BJ (cell line): ENCODE measurements at regions not wholly inside any gene's neighbourhood (a gene's known extent, or its start where the extent isn't known, plus 50 kb on each side); places are given as distances from the start of the nearest gene placed in this dataset.

Source experiments
- CTCF ChIA-PET: fragments of 350-600 bp; formaldehyde crosslinking; extraction: SDS; loops from one replicate; lab custom pipeline; 2021; ENCODE audit warnings: antibody characterized with exemption, inconsistent platforms; lab: Yijun Ruan, JAX
- POLR2A ChIA-PET: fragments of 300-600 bp; sonication (Branson Sonifier 250); formaldehyde crosslinking; extraction: SDS; loops from one replicate; lab custom pipeline; 2021; ENCODE audit warnings: antibody characterized with exemption; lab: Charles Lee
- DNase-seq: peaks from one replicate; pipeline ENCODE4 v3.0.0-alpha.2; 2011; ENCODE audit warnings: low read depth
- H3K27me3 ChIP-seq: 2 replicates; pipeline ENCODE4 v1.6.0; 2011; ENCODE audit warnings: low read length; ENCODE audit not compliant: control insufficient read depth, insufficient read depth
- H3K36me3 ChIP-seq: 2 replicates; pipeline ENCODE4 v1.5.1; 2011; ENCODE audit warnings: low read length; ENCODE audit not compliant: control insufficient read depth, insufficient read depth
- H3K4me3 ChIP-seq: 2 replicates; pipeline ENCODE4 v1.5.1; 2011; ENCODE audit warnings: low read depth, mild to moderate bottlenecking, control low read depth, low read length
- TF ChIP-seq, protein P1 (sequence below): IDR thresholded peaks from 2 replicates; pipeline ENCODE4 v1.5.1; 2011; ENCODE audit warnings: low read depth, mild to moderate bottlenecking, control low read depth, inconsistent platforms, low read length, moderate library complexity; ENCODE audit not compliant: insufficient read depth

DNA sequence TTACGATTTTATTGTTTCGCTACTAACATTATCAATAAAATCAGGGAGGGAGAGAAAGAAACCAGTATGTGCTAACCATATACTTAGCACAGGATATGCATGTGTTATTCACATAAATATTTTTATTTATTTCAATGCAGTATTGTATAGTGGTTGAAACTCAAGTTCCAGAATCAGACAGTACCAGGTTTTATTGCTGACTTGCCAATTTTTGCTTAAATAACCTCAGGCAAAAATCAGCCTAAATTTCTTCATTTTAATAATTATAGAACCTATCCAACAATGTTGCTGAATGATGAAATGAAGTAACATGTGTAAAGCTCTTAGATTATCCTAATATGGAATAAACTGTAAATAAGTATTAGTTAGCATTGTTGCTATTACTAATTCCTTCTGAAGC is 61.4 kb upstream of the LRRC7 start:
- no peaks in the 10 kb centered on the region; the same call in 1 of the 2 replicates for H3K27me3 ChIP-seq
- no peaks in the 10 kb centered on the region for H3K36me3 ChIP-seq
- CTCF ChIA-PET, result interaction anchor here (1.1 kb wide), 1 partner anchor 10 kb away, joined by 4 read pairs; no protein-coding TSS in a partner anchor
- no peak for DNase-seq
- POLR2A ChIA-PET, result no interaction called here
- TF ChIP-seq, protein P1, sequence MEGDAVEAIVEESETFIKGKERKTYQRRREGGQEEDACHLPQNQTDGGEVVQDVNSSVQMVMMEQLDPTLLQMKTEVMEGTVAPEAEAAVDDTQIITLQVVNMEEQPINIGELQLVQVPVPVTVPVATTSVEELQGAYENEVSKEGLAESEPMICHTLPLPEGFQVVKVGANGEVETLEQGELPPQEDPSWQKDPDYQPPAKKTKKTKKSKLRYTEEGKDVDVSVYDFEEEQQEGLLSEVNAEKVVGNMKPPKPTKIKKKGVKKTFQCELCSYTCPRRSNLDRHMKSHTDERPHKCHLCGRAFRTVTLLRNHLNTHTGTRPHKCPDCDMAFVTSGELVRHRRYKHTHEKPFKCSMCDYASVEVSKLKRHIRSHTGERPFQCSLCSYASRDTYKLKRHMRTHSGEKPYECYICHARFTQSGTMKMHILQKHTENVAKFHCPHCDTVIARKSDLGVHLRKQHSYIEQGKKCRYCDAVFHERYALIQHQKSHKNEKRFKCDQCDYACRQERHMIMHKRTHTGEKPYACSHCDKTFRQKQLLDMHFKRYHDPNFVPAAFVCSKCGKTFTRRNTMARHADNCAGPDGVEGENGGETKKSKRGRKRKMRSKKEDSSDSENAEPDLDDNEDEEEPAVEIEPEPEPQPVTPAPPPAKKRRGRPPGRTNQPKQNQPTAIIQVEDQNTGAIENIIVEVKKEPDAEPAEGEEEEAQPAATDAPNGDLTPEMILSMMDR, result no peak
- H3K4me3 ChIP-seq, result no peak overlapping the region

DNA sequence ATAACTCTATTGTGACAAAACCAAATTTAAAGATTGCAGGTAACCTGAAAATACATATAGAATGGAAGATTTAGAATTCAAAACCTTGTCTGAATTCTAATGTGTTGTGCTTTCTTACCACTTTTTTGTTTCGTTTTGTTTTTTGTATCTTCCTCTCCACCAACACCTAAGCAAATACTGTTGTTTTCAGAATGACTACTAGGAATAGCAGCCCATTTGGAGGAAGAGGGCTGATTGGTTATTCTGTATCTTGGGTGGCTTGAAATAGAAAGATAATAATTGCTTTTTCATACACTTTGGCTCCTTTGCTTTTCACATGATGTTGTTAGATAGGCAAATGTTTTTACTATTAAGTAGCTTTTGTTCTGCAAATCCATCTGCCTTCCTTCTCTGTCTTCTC is 61.0 kb upstream of the LRRC7 start:
- Histone ChIP-seq H3K27me3 (no peaks in the 10 kb centered on the region; the same call in 1 of the 2 replicates), H3K4me3 (no peak overlapping the region), H3K36me3 (no peaks in the 10 kb centered on the region)
- TF ChIP-seq, protein P1, result no peak
- no peak for DNase-seq
- ChIA-PET CTCF (interaction anchor here (1.1 kb wide), 1 partner anchor 10 kb away, joined by 4 read pairs; no protein-coding TSS in a partner anchor), POLR2A (no interaction called here)

- Histone ChIP-seq H3K36me3 (no peaks in the 10 kb centered on the region), H3K27me3 (no peaks in the 10 kb centered on the region; the same call in 1 of the 2 replicates), H3K4me3 (no peak overlapping the region)
- TF ChIP-seq, protein P1, result no peak
- ChIA-PET POLR2A (no interaction called here), CTCF (no interaction called here)
- no peak for DNase-seq
These were observed 57.7 kb upstream of the LRRC7 start for GRCh38 chr1:69510026-69510425.

DNA sequence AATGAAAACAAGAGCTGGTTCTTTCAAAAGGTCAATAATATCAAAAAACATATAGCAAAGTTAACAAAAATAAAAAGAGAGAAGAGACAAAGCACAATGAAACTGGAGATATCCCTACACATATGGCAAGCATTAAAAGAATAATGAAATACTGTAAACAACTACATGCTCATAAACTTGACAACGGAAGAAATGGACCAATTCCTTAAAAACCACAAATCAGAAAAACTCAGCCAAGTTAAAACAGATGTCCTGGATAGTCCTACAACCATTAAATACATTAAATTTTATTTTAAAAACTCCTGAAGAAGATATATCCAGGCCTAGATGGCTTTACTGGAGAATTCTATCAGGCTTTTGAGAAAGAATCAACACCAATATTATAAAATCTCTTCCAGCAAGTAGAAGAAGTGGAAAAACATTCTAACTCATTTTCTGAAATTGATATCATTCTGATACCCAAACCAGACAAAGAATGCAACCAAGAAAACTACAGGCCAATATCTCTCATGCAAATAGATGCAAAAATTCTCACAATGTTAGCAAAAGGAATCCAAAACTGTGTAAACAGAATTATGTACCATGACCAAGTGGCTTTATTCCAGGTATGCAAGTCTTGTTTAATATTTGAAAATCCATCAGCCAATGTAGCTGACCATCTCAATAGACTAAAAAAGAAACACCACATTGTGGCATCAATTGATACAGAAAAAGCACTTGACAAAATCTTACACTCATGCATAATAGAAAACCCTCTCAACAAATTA is 56.1 kb upstream of the LRRC7 start:
- ChIA-PET POLR2A (no interaction called here), CTCF (no interaction called here)
- Histone ChIP-seq H3K27me3 (no peaks in the 10 kb centered on the region; the same call in 1 of the 2 replicates), H3K4me3 (no peak overlapping the region), H3K36me3 (no peaks in the 10 kb centered on the region)
- TF ChIP-seq, protein P1, result no peak
- DNase-seq, result peak; percentile 60

DNA sequence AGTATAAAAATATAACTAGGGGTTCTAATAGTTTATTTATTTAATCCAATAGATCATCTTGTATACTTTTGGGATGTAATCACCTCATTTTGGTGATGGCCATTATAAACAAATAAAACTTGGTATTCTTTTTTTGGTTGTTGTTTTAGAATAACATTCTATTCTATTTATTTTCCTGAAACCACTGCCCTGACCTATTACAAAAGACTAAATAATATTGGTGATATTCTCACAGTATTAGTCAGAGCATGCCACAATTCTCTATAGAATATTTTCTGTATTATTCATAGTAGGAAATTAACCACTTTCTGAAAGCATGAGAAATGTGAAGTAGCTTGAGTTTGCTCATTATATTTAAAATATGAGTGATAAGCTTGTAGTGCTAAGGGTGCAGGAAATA is 54.1 kb upstream of the LRRC7 start:
- ChIA-PET CTCF (no interaction called here), POLR2A (no interaction called here)
- peak; percentile 55 for DNase-seq
- no peak overlapping the region for H3K4me3 ChIP-seq
- no peaks in the 10 kb centered on the region for H3K27me3 ChIP-seq
- TF ChIP-seq, protein P1, result no peak
- no peaks in the 10 kb centered on the region for H3K36me3 ChIP-seq
